ENCODE measurements at regions not wholly inside any gene's neighbourhood (a gene's known extent, or its start where the extent isn't known, plus 50 kb on each side); places are given as distances from the start of the nearest gene placed in this dataset.
"Not testable (repeated sequence)": the region's sequence is repeated elsewhere in the genome, so short reads cannot be mapped to it uniquely, and the experiment has no call there.

GRCh38 chr6:144439016-144439415, 153.9 kb downstream of the UTRN start:
- Mint-ChIP-seq H3K27me3 (no peaks in the 10 kb centered on the region), H3K4me1 (peaks cover 13 to 29% of the 10 kb centered on the region in 2 donors), H3K4me3 (no peak overlapping the region), H3K9me3 (peaks cover 13 to 14% of the 10 kb centered on the region in 2 donors), H3K36me3 (peaks cover 55 to 63% of the 10 kb centered on the region in 2 donors), H3K27ac (no peak overlapping the region)
- ATAC-seq (replicated peaks) = no peak
- DNase-seq = no peak

DNA sequence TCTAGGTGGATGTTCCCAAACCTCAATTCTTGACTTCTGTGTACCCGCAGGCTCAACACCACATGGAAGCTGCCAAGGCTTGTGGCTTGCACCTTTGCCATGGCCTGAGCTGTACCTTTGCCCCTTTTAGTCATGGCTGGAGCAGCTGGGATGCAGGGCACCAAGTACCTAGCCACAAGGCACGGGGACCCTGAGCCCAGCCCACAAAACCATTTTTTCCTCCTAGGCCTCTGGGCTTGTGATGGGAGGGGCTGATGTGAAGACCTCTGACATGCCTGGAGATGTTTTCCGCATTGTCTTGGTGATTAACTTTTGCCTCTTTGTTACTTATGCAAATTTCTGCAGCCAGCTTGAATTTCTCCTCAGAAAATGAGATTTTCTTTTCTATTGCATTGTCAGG, 156.7 kb downstream of the UTRN start:
- not testable (repeated sequence) for H3K4me1 Mint-ChIP-seq; DNase-seq; H3K27me3 Mint-ChIP-seq; H3K4me3 Mint-ChIP-seq; ATAC-seq (replicated peaks); H3K27ac Mint-ChIP-seq
- Mint-ChIP-seq H3K9me3 (peaks cover 13 to 14% of the 10 kb centered on the region in 2 donors), H3K36me3 (peaks cover 48 to 57% of the 10 kb centered on the region in 2 donors)

GRCh38 chr6:144443157-144443556, 158.0 kb downstream of the UTRN start:
- no peak overlapping the region for H3K27ac Mint-ChIP-seq
- peaks cover 0 to 3% of the 10 kb centered on the region in 2 donors for H3K4me1 Mint-ChIP-seq

GRCh38 chr6:144447472-144447871, 162.3 kb downstream of the UTRN start:
- DNase-seq (no peak), ATAC-seq (replicated peaks) (no peak)
- Mint-ChIP-seq H3K4me3 (no peak overlapping the region), H3K36me3 (peaks cover 25 to 36% of the 10 kb centered on the region in 2 donors), H3K27me3 (no peaks in the 10 kb centered on the region), H3K27ac (peak overlapping the region; percentile 59), H3K4me1 (no peaks in the 10 kb centered on the region), H3K9me3 (peaks cover 0 to under 1% of the 10 kb centered on the region in 2 donors)

More at GRCh38 chr6:144443157-144443556, 158.0 kb downstream of the UTRN start:
- no peak for ATAC-seq (replicated peaks)
- DNase-seq = no peak
- Mint-ChIP-seq H3K27me3 (no peaks in the 10 kb centered on the region), H3K36me3 (peaks cover 46 to 53% of the 10 kb centered on the region in 2 donors), H3K9me3 (peaks cover 13 to 14% of the 10 kb centered on the region in 2 donors), H3K4me3 (no peak overlapping the region)

DNA sequence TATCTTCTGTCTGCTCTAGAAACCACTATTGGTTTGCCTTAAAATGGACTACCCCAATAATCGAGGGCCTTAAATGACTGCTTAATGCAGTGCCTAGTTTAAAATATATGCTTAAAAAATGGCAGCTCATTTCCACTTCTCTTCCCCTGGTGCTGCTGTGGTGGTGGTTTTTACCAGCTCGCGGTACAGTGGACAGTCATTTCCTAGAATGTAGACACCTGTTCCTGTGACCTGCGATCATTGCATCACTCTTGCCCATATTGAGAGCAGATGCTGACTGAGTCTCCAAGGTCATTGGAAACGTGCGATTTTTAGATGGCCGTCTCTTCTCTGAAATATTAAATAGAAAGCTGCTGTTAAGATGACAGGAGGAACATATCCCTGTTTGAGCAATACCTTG, 164.1 kb downstream of the UTRN start:
- Mint-ChIP-seq H3K27me3 (no peaks in the 10 kb centered on the region), H3K27ac (no peak overlapping the region), H3K4me3 (no peak overlapping the region), H3K4me1 (no peaks in the 10 kb centered on the region), H3K9me3 (no peaks in the 10 kb centered on the region), H3K36me3 (peaks cover 24 to 38% of the 10 kb centered on the region in 2 donors)
- no peak for DNase-seq
- ATAC-seq (replicated peaks) = no peak

DNA sequence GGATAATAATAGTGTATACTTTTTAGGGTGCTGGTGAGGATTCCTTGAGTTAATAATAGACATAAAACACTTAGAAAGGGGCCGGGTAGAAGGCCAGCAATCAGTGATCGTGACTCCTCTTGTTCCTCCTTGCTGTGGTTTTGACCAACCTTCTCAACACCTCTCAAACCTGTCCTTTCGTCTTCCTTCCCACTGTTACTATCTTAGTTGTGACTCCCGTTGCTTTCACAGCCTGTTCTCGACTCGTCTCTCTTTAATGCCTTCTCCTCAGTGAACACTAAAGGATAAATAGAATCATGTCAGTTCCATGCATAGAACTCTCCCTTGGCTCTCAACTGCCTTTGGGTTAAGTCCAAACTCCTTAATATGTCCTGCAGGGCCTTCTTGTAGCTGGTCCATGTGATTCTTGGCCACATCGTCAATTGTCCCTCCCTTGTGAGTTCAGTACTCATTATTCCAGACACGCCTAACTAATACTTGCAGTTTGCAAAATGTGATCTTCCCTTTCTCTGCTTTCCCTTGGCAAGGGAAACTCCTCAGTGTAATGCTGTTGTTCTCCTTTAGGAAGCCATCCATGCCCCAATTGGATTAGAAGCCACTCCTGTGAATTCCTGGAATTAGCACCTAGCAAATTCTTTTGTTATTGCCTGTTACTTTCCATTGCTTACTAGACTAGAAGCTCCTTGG, 164.9 kb downstream of the UTRN start:
- no peaks in the 10 kb centered on the region for H3K27me3 Mint-ChIP-seq
- ATAC-seq (replicated peaks) (no peak), DNase-seq (no peak)
- H3K27ac Mint-ChIP-seq = no peak overlapping the region
- no peak overlapping the region for H3K4me3 Mint-ChIP-seq
- H3K4me1 Mint-ChIP-seq = no peaks in the 10 kb centered on the region
- peaks cover 24 to 38% of the 10 kb centered on the region in 2 donors for H3K36me3 Mint-ChIP-seq
- H3K9me3 Mint-ChIP-seq = no peaks in the 10 kb centered on the region

DNA sequence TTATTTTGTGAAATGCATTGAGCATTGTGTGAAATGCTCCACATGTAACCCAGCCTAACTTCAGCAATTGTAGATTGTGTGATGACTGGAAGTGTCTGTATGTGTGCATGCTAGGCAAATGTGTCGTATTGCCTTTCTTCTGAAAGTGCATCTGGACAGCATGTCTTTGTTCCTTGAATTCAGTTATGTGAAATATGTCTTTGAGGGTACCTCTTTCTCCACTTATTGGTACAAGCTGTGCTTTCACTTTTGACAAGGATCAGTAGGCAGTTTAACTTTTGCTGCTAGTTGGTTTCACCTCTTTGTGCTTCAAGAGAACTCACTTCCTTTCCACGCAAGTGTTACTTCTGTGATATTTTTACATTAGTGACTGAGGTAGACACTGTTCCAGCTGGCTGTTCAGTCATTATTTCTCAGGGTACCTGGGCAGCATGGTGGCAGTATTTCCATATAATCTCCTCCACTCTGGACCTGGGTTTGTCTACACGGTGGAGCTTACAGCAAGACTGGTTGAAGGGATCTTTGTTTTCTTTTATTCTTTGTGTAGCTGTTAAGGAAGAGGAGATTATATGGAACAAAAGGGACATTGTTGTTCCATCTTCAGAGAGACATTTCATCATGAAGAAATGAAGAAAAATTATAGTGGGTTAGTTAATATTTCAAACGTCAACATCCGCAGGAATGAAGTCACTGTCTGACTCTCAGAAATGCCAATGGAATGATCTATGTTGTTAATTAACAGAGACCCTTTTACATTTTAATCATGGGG, 175.4 kb downstream of the UTRN start:
- peak overlapping the region; percentile 70 for H3K27ac Mint-ChIP-seq
- no peaks in the 10 kb centered on the region for H3K27me3 Mint-ChIP-seq
- no peaks in the 10 kb centered on the region for H3K9me3 Mint-ChIP-seq
- H3K4me1 Mint-ChIP-seq = peaks cover 7 to 9% of the 10 kb centered on the region in 2 donors
- peaks cover 19 to 39% of the 10 kb centered on the region in 2 donors for H3K36me3 Mint-ChIP-seq
- H3K4me3 Mint-ChIP-seq = peak overlapping the region; percentile 35 to 43
- ATAC-seq (replicated peaks) (peak; percentile 49 to 64), DNase-seq (no peak)

GRCh38 chr6:144462058-144462457, 176.9 kb downstream of the UTRN start:
- H3K27ac Mint-ChIP-seq = no peak overlapping the region
- H3K27me3 Mint-ChIP-seq = no peaks in the 10 kb centered on the region
- peaks cover 7 to 9% of the 10 kb centered on the region in 2 donors for H3K4me1 Mint-ChIP-seq
- peaks cover 23 to 42% of the 10 kb centered on the region in 2 donors for H3K36me3 Mint-ChIP-seq
- H3K4me3 Mint-ChIP-seq = no peak overlapping the region
- DNase-seq = no peak
- H3K9me3 Mint-ChIP-seq = no peaks in the 10 kb centered on the region
- ATAC-seq (replicated peaks) = no peak

DNA sequence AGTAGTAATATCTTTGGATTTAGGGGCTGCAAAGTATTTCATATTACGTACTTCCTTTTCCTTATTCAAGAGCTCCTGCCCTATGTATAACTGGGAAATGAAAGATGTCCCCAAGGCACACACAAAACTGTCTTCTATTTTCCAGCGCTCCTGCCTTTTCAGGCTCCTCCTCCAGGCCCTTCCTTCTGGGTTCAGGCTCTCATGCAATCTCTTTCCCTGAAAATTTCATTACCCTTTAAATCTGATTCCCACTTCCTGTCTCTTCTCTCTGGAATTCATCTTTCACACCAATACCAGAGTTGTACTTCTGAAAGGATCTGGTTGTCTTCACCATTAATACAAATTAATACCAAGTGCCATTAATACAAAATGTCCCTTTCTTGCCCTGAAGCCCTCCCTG, 181.6 kb downstream of the UTRN start:
- no peaks in the 10 kb centered on the region for H3K9me3 Mint-ChIP-seq
- H3K27ac Mint-ChIP-seq = no peak overlapping the region
- H3K4me1 Mint-ChIP-seq = no peaks in the 10 kb centered on the region
- no peaks in the 10 kb centered on the region for H3K27me3 Mint-ChIP-seq
- peaks cover 32 to 50% of the 10 kb centered on the region in 2 donors for H3K36me3 Mint-ChIP-seq
- no peak overlapping the region for H3K4me3 Mint-ChIP-seq
- no peak for DNase-seq
- ATAC-seq (replicated peaks) = no peak

- Mint-ChIP-seq H3K27ac (no peak overlapping the region), H3K4me1 (no peaks in the 10 kb centered on the region), H3K4me3 (no peak overlapping the region), H3K36me3 (peaks cover 30 to 46% of the 10 kb centered on the region in 2 donors), H3K27me3 (no peaks in the 10 kb centered on the region), H3K9me3 (no peaks in the 10 kb centered on the region)
- DNase-seq (no peak), ATAC-seq (replicated peaks) (no peak)
Observed at GRCh38 chr6:144467172-144467762, 182.1 kb downstream of the UTRN start.

GRCh38 chr6:144467921-144468320, 182.8 kb downstream of the UTRN start:
- peak overlapping the region; percentile 79 for H3K27ac Mint-ChIP-seq
- no peak for DNase-seq
- no peak for ATAC-seq (replicated peaks)
- H3K36me3 Mint-ChIP-seq = peaks cover 31 to 45% of the 10 kb centered on the region in 2 donors
- no peaks in the 10 kb centered on the region for H3K9me3 Mint-ChIP-seq
- H3K4me1 Mint-ChIP-seq = no peaks in the 10 kb centered on the region
- no peak overlapping the region for H3K4me3 Mint-ChIP-seq
- no peaks in the 10 kb centered on the region for H3K27me3 Mint-ChIP-seq

GRCh38 chr6:144468709-144469108, 183.6 kb downstream of the UTRN start:
- H3K4me1 Mint-ChIP-seq = no peaks in the 10 kb centered on the region
- peaks cover 30 to 39% of the 10 kb centered on the region in 2 donors for H3K36me3 Mint-ChIP-seq
- DNase-seq = no peak
- no peaks in the 10 kb centered on the region for H3K27me3 Mint-ChIP-seq
- no peak for ATAC-seq (replicated peaks)
- no peak overlapping the region for H3K4me3 Mint-ChIP-seq
- H3K9me3 Mint-ChIP-seq = no peaks in the 10 kb centered on the region
- no peak overlapping the region for H3K27ac Mint-ChIP-seq

- no peak overlapping the region for H3K4me3 Mint-ChIP-seq
- H3K36me3 Mint-ChIP-seq = peaks cover 27 to 37% of the 10 kb centered on the region in 2 donors
- H3K27ac Mint-ChIP-seq = no peak overlapping the region
- no peaks in the 10 kb centered on the region for H3K27me3 Mint-ChIP-seq
- H3K4me1 Mint-ChIP-seq = no peaks in the 10 kb centered on the region
- ATAC-seq (replicated peaks) (no peak), DNase-seq (no peak)
- no peaks in the 10 kb centered on the region for H3K9me3 Mint-ChIP-seq
Observed at GRCh38 chr6:144469144-144469575, 184.0 kb downstream of the UTRN start.

DNA sequence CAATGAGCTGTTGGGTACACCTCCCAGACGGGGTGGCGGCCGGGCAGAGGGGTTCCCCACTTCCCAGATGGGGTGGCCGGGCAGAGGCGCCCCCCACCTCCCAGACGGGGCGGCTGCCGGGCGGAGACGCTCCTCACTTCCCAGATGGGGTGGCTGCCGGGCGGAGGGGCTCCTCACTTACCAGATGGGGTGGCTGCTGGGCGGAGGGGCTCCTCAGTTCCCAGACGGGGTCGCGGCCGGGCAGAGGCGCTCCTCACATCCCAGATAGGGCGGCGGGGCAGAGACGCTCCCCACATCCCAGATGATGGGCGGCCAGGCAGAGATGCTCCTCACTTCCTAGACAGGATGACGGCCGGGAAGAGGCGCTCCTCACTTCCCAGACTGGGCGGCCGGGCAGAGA, 185.1 kb downstream of the UTRN start:
- not testable (repeated sequence) for ATAC-seq (replicated peaks); H3K9me3 Mint-ChIP-seq; H3K4me3 Mint-ChIP-seq; H3K27me3 Mint-ChIP-seq; H3K27ac Mint-ChIP-seq; DNase-seq; H3K4me1 Mint-ChIP-seq
- peaks cover 26 to 40% of the 10 kb centered on the region in 2 donors for H3K36me3 Mint-ChIP-seq
